HL-60 (cell line): ENCODE measurements at regions not wholly inside any gene's neighbourhood (a gene's known extent, or its start where the extent isn't known, plus 50 kb on each side); places are given as distances from the start of the nearest gene placed in this dataset.

Source experiments
- DNase-seq, 2 experiments: peaks; one replicate each; pipeline ENCODE4 v3.0.0-alpha.2; 2010 to 2020; ENCODE audit warnings: low read depth in 1 of 2, low spot score in 1 of 2
- H3K27ac ChIP-seq: fragments of 250-450 bp; sonication (Bioruptor Pico); replicated peaks from 2 replicates; pipeline ENCODE4 v1.5.1; 2020; ENCODE audit warnings: mild to moderate bottlenecking, moderate library complexity
- H3K27me3 ChIP-seq: fragments of 250-450 bp; sonication (Bioruptor Pico); 2 replicates; pipeline ENCODE4 v1.5.1; 2021; ENCODE audit warnings: mild to moderate bottlenecking, moderate library complexity; ENCODE audit not compliant: insufficient read depth, poor library complexity, severe bottlenecking
- H3K4me3 ChIP-seq: replicated peaks from 2 replicates; pipeline ENCODE4 v1.5.1; 2011; ENCODE audit warnings: mild to moderate bottlenecking, control low read depth, low read length; ENCODE audit not compliant: insufficient read depth
- GABPA ChIP-seq: IDR thresholded peaks from 2 replicates; pipeline ENCODE4 v1.6.1; 2012; ENCODE audit warnings: low read depth
- POLR2AphosphoS5 ChIP-seq: IDR thresholded peaks from 2 replicates; pipeline ENCODE4 v1.6.1; 2012; ENCODE audit warnings: low read depth
- SPI1 ChIP-seq: IDR thresholded peaks from 2 replicates; pipeline ENCODE4 v1.6.1; 2012; ENCODE audit warnings: low read depth, mild to moderate bottlenecking, borderline replicate concordance
- TF ChIP-seq, protein P1 (sequence below): IDR thresholded peaks from 2 replicates; pipeline ENCODE4 v1.6.1; 2012; ENCODE audit warnings: low read depth; ENCODE audit not compliant: insufficient replicate concordance
- TF ChIP-seq, protein P2 (sequence below): IDR thresholded peaks from one replicate; pipeline ENCODE4 v1.5.1; 2011; ENCODE audit warnings: low read length, control low read depth, inconsistent platforms; ENCODE audit not compliant: insufficient read depth

DNA sequence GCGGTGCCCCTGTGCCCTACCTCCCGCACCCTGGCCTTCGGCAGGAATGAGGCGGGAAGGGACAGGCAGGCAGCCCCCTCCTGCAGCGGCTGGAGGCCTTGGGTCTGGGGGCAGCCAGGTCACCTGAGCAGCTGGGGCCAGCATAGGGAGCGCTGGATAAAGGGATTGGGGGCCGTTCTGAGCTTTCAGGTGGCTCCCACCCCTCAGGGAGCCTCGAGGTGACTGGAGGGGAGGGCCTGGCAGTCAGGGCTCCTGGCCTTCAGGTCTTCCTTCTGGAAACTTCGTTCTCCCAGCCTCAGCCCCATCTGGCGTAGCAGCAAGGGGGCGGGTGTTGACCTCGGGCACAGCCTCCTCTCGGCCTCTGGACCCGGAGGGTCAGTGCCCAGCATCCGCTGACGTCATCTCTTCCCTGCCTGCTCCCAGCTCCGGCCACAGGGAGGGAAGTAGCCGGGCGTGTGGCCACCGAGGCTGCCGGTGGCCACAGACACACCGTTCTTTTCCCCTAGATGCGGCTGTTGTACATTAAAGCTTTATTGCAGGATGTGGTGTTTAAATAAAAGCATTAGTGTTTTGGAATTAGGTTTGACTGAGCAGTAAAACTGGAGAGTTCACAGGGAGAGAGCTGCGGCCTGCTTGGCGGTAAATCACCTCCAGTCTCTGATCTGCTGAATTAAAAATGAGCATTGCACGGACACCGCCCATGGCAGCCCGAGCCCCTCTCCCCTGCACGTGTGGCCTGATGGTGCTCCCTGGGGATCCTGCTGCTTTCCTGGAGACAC, 80.0 kb upstream of the GATA5 start:
- H3K27me3 ChIP-seq: peaks cover 37% of the 10 kb centered on the region
- DNase-seq: no peak
- no peak overlapping the region for H3K4me3 ChIP-seq
- H3K27ac ChIP-seq: no peak overlapping the region
- no peak for TF ChIP-seq POLR2AphosphoS5
- TF ChIP-seq GABPA: no peak

DNA sequence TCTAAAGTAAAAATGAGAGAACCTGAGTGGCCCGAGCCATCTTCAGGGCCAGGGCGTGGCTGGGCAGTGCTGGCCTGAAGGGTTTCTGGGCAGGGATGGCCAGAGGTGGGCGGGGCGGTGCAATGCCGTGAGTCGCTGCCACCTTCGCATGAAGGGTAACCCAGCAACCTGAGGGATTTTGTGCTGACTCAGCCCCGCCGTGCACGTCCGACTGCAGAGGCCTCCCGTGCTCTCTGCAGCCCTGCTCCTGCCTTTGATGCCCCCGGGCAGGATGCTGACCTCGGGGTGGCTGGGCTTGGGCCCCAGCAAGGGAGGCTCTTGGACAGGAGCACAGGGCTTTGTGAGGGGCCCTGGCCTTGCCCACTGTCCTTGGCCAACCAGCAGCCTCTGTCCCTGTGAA, 81.7 kb upstream of the GATA5 start:
- Histone ChIP-seq H3K4me3 (no peak overlapping the region), H3K27ac (no peak overlapping the region), H3K27me3 (peaks cover 25% of the 10 kb centered on the region)
- TF ChIP-seq, protein P1, sequence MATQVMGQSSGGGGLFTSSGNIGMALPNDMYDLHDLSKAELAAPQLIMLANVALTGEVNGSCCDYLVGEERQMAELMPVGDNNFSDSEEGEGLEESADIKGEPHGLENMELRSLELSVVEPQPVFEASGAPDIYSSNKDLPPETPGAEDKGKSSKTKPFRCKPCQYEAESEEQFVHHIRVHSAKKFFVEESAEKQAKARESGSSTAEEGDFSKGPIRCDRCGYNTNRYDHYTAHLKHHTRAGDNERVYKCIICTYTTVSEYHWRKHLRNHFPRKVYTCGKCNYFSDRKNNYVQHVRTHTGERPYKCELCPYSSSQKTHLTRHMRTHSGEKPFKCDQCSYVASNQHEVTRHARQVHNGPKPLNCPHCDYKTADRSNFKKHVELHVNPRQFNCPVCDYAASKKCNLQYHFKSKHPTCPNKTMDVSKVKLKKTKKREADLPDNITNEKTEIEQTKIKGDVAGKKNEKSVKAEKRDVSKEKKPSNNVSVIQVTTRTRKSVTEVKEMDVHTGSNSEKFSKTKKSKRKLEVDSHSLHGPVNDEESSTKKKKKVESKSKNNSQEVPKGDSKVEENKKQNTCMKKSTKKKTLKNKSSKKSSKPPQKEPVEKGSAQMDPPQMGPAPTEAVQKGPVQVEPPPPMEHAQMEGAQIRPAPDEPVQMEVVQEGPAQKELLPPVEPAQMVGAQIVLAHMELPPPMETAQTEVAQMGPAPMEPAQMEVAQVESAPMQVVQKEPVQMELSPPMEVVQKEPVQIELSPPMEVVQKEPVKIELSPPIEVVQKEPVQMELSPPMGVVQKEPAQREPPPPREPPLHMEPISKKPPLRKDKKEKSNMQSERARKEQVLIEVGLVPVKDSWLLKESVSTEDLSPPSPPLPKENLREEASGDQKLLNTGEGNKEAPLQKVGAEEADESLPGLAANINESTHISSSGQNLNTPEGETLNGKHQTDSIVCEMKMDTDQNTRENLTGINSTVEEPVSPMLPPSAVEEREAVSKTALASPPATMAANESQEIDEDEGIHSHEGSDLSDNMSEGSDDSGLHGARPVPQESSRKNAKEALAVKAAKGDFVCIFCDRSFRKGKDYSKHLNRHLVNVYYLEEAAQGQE: no peak
- TF ChIP-seq, protein P2, sequence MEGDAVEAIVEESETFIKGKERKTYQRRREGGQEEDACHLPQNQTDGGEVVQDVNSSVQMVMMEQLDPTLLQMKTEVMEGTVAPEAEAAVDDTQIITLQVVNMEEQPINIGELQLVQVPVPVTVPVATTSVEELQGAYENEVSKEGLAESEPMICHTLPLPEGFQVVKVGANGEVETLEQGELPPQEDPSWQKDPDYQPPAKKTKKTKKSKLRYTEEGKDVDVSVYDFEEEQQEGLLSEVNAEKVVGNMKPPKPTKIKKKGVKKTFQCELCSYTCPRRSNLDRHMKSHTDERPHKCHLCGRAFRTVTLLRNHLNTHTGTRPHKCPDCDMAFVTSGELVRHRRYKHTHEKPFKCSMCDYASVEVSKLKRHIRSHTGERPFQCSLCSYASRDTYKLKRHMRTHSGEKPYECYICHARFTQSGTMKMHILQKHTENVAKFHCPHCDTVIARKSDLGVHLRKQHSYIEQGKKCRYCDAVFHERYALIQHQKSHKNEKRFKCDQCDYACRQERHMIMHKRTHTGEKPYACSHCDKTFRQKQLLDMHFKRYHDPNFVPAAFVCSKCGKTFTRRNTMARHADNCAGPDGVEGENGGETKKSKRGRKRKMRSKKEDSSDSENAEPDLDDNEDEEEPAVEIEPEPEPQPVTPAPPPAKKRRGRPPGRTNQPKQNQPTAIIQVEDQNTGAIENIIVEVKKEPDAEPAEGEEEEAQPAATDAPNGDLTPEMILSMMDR: no peak
- TF ChIP-seq GABPA: no peak
- no peak for TF ChIP-seq SPI1
- no peak for TF ChIP-seq POLR2AphosphoS5
- no peak for DNase-seq

DNA sequence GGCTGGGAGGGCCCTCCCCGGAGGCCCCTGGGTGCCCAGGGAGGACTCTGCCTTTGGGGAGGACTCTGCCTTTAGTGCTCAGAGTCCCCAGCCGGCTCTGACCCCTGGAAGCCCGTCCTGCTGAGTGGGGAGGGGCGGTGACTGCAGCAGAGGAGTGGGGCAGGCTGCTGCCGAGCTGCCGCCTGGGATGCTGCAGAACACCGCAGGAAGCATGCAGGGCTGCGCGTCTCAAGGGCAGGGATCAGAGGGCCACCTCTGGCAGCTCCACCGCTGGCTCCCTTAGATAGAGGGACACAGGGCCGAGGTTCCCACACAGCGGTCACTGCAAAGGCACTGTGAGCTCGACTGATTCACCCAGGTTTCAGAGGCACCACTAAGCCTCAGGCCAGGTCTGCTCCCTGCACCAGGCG, 82.2 kb upstream of the GATA5 start:
- Histone ChIP-seq H3K27me3 (peaks cover 20% of the 10 kb centered on the region), H3K27ac (no peak overlapping the region), H3K4me3 (no peak overlapping the region)
- no peak for DNase-seq
- TF ChIP-seq, protein P2: no peak
- TF ChIP-seq POLR2AphosphoS5 (no peak), SPI1 (no peak)

DNA sequence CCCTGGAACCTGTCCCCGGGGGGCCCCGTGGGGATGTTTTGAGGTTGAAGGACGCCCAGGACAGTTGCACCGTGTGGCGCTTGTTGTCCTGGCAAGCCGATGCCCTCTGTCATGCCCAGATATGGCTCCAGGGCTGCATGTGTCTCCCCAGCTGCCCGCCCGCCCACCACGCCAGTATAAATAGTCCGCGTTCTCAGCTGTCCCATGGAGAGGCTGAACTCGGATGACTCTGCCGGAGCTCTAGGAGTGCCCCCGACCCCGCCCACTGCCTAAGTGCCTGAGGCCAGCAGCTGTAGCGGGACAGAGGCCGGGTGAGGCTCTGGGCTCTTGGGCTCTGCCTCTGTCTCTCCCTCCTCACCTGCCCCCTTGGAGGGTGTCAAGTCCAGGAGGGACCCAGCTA, 83.0 kb upstream of the GATA5 start:
- H3K27ac ChIP-seq: no peak overlapping the region
- no peak for TF ChIP-seq GABPA
- TF ChIP-seq POLR2AphosphoS5: no peak
- TF ChIP-seq SPI1: no peak
- TF ChIP-seq, protein P2: no peak
- no peak overlapping the region for H3K4me3 ChIP-seq
- H3K27me3 ChIP-seq: peaks cover 16% of the 10 kb centered on the region
- DNase-seq: no peak

DNA sequence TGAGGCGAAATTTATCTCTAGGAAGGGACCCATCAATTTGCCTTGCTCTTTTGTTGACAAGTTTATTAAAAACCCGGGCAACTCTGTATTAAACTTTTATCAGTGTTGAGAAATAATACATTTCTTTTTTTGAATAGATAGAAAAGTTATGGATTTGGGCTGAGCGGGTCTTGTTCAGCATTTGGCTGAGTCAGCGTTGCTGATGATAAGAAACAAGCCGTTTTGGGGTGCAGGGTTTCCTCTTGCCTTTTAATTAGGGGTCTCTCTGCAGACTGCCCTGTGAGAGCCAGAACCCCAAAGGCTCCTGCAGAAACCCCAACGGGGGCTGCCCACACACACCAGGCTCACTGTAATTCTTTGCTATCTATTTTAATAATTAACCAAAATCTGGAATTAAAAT, 82.1 kb upstream of the SLCO4A1 start:
- H3K27me3 ChIP-seq: peaks cover 8% of the 10 kb centered on the region
- no peak for DNase-seq
- H3K4me3 ChIP-seq: no peak overlapping the region
- H3K27ac ChIP-seq: no peak overlapping the region
- TF ChIP-seq SPI1 (no peak), GABPA (no peak), POLR2AphosphoS5 (no peak)
- TF ChIP-seq, protein P1: no peak
- TF ChIP-seq, protein P2: no peak
